Upper lobe of left lung (tissue), 6 donors: ENCODE measurements at regions not wholly inside any gene's neighbourhood (a gene's known extent, or its start where the extent isn't known, plus 50 kb on each side); places are given as distances from the start of the nearest gene placed in this dataset.

ENCODE experiments used
- ATAC-seq, 2 donors: fragments of 200-7000 bp; cut with Tn5 transposase; one replicate each; pipeline ENCODE4 v1.9.1; 2022; ENCODE audit warnings: mild to moderate bottlenecking in 2 of 2, moderate library complexity in 2 of 2; ENCODE audit not compliant: low FRiP score in 2 of 2
- DNase-seq, 2 donors: peaks; one replicate each; pipeline ENCODE4 v3.0.0-alpha.2; 2019 to 2020
- H3K27ac ChIP-seq, 4 donors: fragments of 200-600 bp; sonication (generic); one replicate each; pipeline ENCODE4 v1.5.1; 2016 to 2019
- H3K27me3 ChIP-seq, 4 donors: fragments of 200-600 bp; sonication (generic); one replicate each; pipeline ENCODE4 v1.5.1; 2017 to 2019
- H3K36me3 ChIP-seq, 4 donors: fragments of 200-600 bp; sonication (generic); one replicate each; pipeline ENCODE4 v1.5.1; 2016 to 2019
- H3K4me1 ChIP-seq, 4 donors: fragments of 200-600 bp; sonication (generic); one replicate each; pipeline ENCODE4 v1.5.1; 2018 to 2019
- H3K4me3 ChIP-seq, 4 donors: fragments of 200-600 bp; sonication (generic); one replicate each; pipeline ENCODE4 v1.5.1; 2017 to 2019; ENCODE audit warnings: mild to moderate bottlenecking in 2 of 4, moderate library complexity in 1 of 4
- H3K9me3 ChIP-seq, 4 donors: fragments of 200-600 bp; sonication (generic); one replicate each; pipeline ENCODE4 v1.5.1; 2018 to 2019
- CTCF ChIP-seq, 6 experiments: fragments of 450-650 bp in 4 of 6; fragments of 200-600 bp in 2 of 6; sonication (generic) in 2 of 6; IDR thresholded peaks; one replicate each; pipeline ENCODE4 v1.5.1; 2016 to 2019; ENCODE audit warnings: antibody characterized with exemption in 6 of 6
- EP300 ChIP-seq, 4 donors: sonication (generic); formaldehyde crosslinking; IDR thresholded peaks; one replicate each; pipeline ENCODE4 v1.5.1; 2017; ENCODE audit warnings: antibody characterized with exemption in 4 of 4, control low read depth in 2 of 4
- POLR2A ChIP-seq, 4 donors: fragments of 450-650 bp; IDR thresholded peaks; one replicate each; pipeline ENCODE4 v1.5.1; 2016 to 2017; ENCODE audit warnings: antibody characterized with exemption in 4 of 4, mild to moderate bottlenecking in 2 of 4
- POLR2AphosphoS5 ChIP-seq, 2 donors: sonication (generic); formaldehyde crosslinking; IDR thresholded peaks; one replicate each; pipeline ENCODE4 v1.5.1; 2017; ENCODE audit warnings: antibody characterized with exemption in 2 of 2
- WGBS, 2 donors: methylation state at CpG; one replicate each; pipeline ENCODE4 v1.1.5; 2017 to 2018; 5-methylcytosine and 5-hydroxymethylcytosine counted together
- donor health status: DM: no; HTN: no; CAD: no; lungs with moderate emphysema.
- donor health status: DM: no; HTN: yes; CAD: no; lungs with severe emphysema.

- ATAC-seq: no peak
- Histone ChIP-seq H3K9me3 (no peaks in the 10 kb centered on the region), H3K4me3 (no peak overlapping the region), H3K27me3 (no peaks in the 10 kb centered on the region), H3K36me3 (no peaks in the 10 kb centered on the region), H3K4me1 (peaks cover 0 to 5% (median 1%) of the 10 kb centered on the region in 4 donors), H3K27ac (no peak overlapping the region)
- 73 to 91% methylated on average over 7 to 8 of the region's 8 CpGs for WGBS, 2 donors
- DNase-seq: no peak
- TF ChIP-seq EP300 (IDR thresholded peaks at IDR 0.05): no peak
- peak; percentile 25 to 44 (median 30) for TF ChIP-seq CTCF (IDR thresholded peaks at IDR 0.05)
- no peak for TF ChIP-seq POLR2A (IDR thresholded peaks at IDR 0.05)
- no peak for TF ChIP-seq POLR2AphosphoS5 (IDR thresholded peaks at IDR 0.05)
These were observed 607.2 kb upstream of the MGMT start for GRCh38 chr10:128859738-128860386.

- Histone ChIP-seq H3K9me3 (no peaks in the 10 kb centered on the region), H3K4me3 (no peak overlapping the region), H3K27me3 (no peaks in the 10 kb centered on the region), H3K4me1 (peaks cover 0 to 2% (median 0%) of the 10 kb centered on the region in 4 donors), H3K27ac (no peak overlapping the region), H3K36me3 (no peaks in the 10 kb centered on the region)
- 83 to 93% methylated on average over 6 to 9 of the region's 9 CpGs for WGBS, 2 donors
- no peak for DNase-seq
- no peak for TF ChIP-seq POLR2A (IDR thresholded peaks at IDR 0.05)
- no peak for TF ChIP-seq CTCF (IDR thresholded peaks at IDR 0.05)
- TF ChIP-seq POLR2AphosphoS5 (IDR thresholded peaks at IDR 0.05): no peak
- no peak for TF ChIP-seq EP300 (IDR thresholded peaks at IDR 0.05)
- ATAC-seq: no peak
These were observed 606.5 kb upstream of the MGMT start for GRCh38 chr10:128860574-128860973.

GRCh38 chr10:128861018-128861901, 605.8 kb upstream of the MGMT start:
- 91 to 93% methylated on average over 15 of the region's 15 CpGs for WGBS, 2 donors
- H3K4me1 ChIP-seq: peaks cover 0 to 1% (median 0%) of the 10 kb centered on the region in 4 donors

GRCh38 chr10:128863411-128863810, 603.6 kb upstream of the MGMT start:
- WGBS, 2 donors: 90 to 91% methylated on average over 6 of the region's 6 CpGs
- H3K4me3 ChIP-seq: no peak overlapping the region
- no peak for DNase-seq
- H3K27me3 ChIP-seq: no peaks in the 10 kb centered on the region
- ATAC-seq: no peak
- TF ChIP-seq POLR2AphosphoS5 (IDR thresholded peaks at IDR 0.05): no peak
- H3K9me3 ChIP-seq: no peaks in the 10 kb centered on the region
- H3K4me1 ChIP-seq: no peaks in the 10 kb centered on the region
- no peak overlapping the region for H3K27ac ChIP-seq
- H3K36me3 ChIP-seq: no peaks in the 10 kb centered on the region

More at GRCh38 chr10:128861018-128861901, 605.8 kb upstream of the MGMT start:
- ATAC-seq (no peak), DNase-seq (no peak)
- Histone ChIP-seq H3K27me3 (no peaks in the 10 kb centered on the region), H3K36me3 (no peaks in the 10 kb centered on the region), H3K27ac (no peak overlapping the region), H3K4me3 (no peak overlapping the region), H3K9me3 (no peaks in the 10 kb centered on the region)
- no peak for TF ChIP-seq POLR2AphosphoS5 (IDR thresholded peaks at IDR 0.05)
- no peak for TF ChIP-seq CTCF (IDR thresholded peaks at IDR 0.05)
- TF ChIP-seq POLR2A (IDR thresholded peaks at IDR 0.05): no peak
- TF ChIP-seq EP300 (IDR thresholded peaks at IDR 0.05): no peak

- DNase-seq (no peak), ATAC-seq (no peak)
- H3K27me3 ChIP-seq: no peaks in the 10 kb centered on the region
- no peak for TF ChIP-seq POLR2A (IDR thresholded peaks at IDR 0.05)
- no peak for TF ChIP-seq POLR2AphosphoS5 (IDR thresholded peaks at IDR 0.05)
- no peak for TF ChIP-seq CTCF (IDR thresholded peaks at IDR 0.05)
- no peak for TF ChIP-seq EP300 (IDR thresholded peaks at IDR 0.05)
- H3K4me1 ChIP-seq: no peaks in the 10 kb centered on the region
- H3K36me3 ChIP-seq: no peaks in the 10 kb centered on the region
- WGBS, 2 donors: 88 to 95% methylated on average over 4 to 6 of the region's 8 CpGs
- H3K4me3 ChIP-seq: no peak overlapping the region
- no peaks in the 10 kb centered on the region for H3K9me3 ChIP-seq
- H3K27ac ChIP-seq: no peak overlapping the region
These were observed 603.1 kb upstream of the MGMT start for GRCh38 chr10:128863823-128864405.
